ENCODE measurements at regions not wholly inside any gene's neighbourhood (a gene's known extent, or its start where the extent isn't known, plus 50 kb on each side); places are given as distances from the start of the nearest gene placed in this dataset.

- TF ChIP-seq ELF1 (IDR thresholded peaks at IDR 0.05; ENCODE audit: borderline replicate concordance, low read depth) = no peak
- intact Hi-C loops (cut with micrococcal nuclease) = no loop called here
- Histone ChIP-seq H3K9me2 (ENCODE audit: insufficient read depth) (no peaks in the 10 kb centered on the region), H3K4me3 (replicated peaks in 1 of 2; ENCODE audit: low read depth in 1 of 2, low read length in 2 of 2) (no peak overlapping the region), H3K27ac (ENCODE audit: low read depth, low read length) (no peak overlapping the region), H4K20me1 (ENCODE audit: insufficient read depth) (no peaks in the 10 kb centered on the region), H2AFZ (ENCODE audit: low read depth, low read length, poor library complexity, severe bottlenecking) (no peak overlapping the region), H3K4me1 (ENCODE audit: control insufficient read depth in 1 of 2, insufficient read depth in 2 of 2, low read length in 2 of 2) (no peaks in the 10 kb centered on the region), H3K36me3 (ENCODE audit: control insufficient read depth in 1 of 2, insufficient read depth in 2 of 2, low read length in 2 of 2) (no peaks in the 10 kb centered on the region), H3K79me2 (ENCODE audit: insufficient read depth, low read length) (no peaks in the 10 kb centered on the region), H3K4me2 (ENCODE audit: low read length) (no peak overlapping the region), H3K9me3 (ENCODE audit: control insufficient read depth in 1 of 2, insufficient read depth in 1 of 2, low read depth in 1 of 2, low read length in 2 of 2) (peaks cover 0 to 9% of the 10 kb centered on the region in 2 experiments; a peak in 2 of 4 replicates), H3K27me3 (ENCODE audit: insufficient read depth, low read length) (no peaks in the 10 kb centered on the region), H3K9ac (ENCODE audit: low read length) (no peak overlapping the region)
- CTCF ChIA-PET = no interaction called here
- ATAC-seq = no peak
- RAD21 ChIA-PET (ENCODE audit: low non-redundant PET in 1 of 2, low total read pairs in 2 of 2, uncharacterized antibody in 2 of 2, unreplicated experiment in 2 of 2) = no interaction called here
- DNase-seq (ENCODE audit: low read depth, low spot score) = no peak
- BruUV-seq (replicated peaks) = no TSS peak
- POLR2A ChIA-PET = no interaction called here
Measured at GRCh38 chr5:156124708-156125107, 202.3 kb upstream of the SGCD start.

- no peaks in the 10 kb centered on the region for H3K9me2 ChIP-seq (ENCODE audit: insufficient read depth)
- H3K4me1 ChIP-seq (ENCODE audit: control insufficient read depth in 1 of 2, insufficient read depth in 2 of 2, low read length in 2 of 2) = no peaks in the 10 kb centered on the region
- intact Hi-C loops (cut with micrococcal nuclease) = no loop called here
- no peaks in the 10 kb centered on the region for H3K36me3 ChIP-seq (ENCODE audit: control insufficient read depth in 1 of 2, insufficient read depth in 2 of 2, low read length in 2 of 2)
- no TSS peak for BruUV-seq (replicated peaks)
- POLR2A ChIA-PET = no interaction called here
- H3K27ac ChIP-seq (ENCODE audit: low read depth, low read length) = no peak overlapping the region
- ATAC-seq = no peak
- H3K4me3 ChIP-seq (replicated peaks in 1 of 2; ENCODE audit: low read depth in 1 of 2, low read length in 2 of 2) = no peak overlapping the region
- peaks cover 0 to 9% of the 10 kb centered on the region in 2 experiments; a peak in 2 of 4 replicates for H3K9me3 ChIP-seq (ENCODE audit: control insufficient read depth in 1 of 2, insufficient read depth in 1 of 2, low read depth in 1 of 2, low read length in 2 of 2)
- TF ChIP-seq, protein P1, sequence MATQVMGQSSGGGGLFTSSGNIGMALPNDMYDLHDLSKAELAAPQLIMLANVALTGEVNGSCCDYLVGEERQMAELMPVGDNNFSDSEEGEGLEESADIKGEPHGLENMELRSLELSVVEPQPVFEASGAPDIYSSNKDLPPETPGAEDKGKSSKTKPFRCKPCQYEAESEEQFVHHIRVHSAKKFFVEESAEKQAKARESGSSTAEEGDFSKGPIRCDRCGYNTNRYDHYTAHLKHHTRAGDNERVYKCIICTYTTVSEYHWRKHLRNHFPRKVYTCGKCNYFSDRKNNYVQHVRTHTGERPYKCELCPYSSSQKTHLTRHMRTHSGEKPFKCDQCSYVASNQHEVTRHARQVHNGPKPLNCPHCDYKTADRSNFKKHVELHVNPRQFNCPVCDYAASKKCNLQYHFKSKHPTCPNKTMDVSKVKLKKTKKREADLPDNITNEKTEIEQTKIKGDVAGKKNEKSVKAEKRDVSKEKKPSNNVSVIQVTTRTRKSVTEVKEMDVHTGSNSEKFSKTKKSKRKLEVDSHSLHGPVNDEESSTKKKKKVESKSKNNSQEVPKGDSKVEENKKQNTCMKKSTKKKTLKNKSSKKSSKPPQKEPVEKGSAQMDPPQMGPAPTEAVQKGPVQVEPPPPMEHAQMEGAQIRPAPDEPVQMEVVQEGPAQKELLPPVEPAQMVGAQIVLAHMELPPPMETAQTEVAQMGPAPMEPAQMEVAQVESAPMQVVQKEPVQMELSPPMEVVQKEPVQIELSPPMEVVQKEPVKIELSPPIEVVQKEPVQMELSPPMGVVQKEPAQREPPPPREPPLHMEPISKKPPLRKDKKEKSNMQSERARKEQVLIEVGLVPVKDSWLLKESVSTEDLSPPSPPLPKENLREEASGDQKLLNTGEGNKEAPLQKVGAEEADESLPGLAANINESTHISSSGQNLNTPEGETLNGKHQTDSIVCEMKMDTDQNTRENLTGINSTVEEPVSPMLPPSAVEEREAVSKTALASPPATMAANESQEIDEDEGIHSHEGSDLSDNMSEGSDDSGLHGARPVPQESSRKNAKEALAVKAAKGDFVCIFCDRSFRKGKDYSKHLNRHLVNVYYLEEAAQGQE (IDR thresholded peaks at IDR 0.05; ENCODE audit: low read depth) = no peak
- TF ChIP-seq JUND (IDR thresholded peaks at IDR 0.05) (no peak), EGR1 (IDR thresholded peaks at IDR 0.05; ENCODE audit: low read depth) (no peak), CEBPB (IDR thresholded peaks at IDR 0.05; ENCODE audit: low read depth) (no peak), TCF7L2 (IDR thresholded peaks at IDR 0.05; ENCODE audit: borderline replicate concordance, extremely low read depth, insufficient read depth, insufficient read length) (no peak), ZNF274 (IDR thresholded peaks at IDR 0.05; ENCODE audit: low read depth, low read length) (no peak), EZH2phosphoT487 (IDR thresholded peaks at IDR 0.05; ENCODE audit: borderline replicate concordance) (no peak), CBX3 (IDR thresholded peaks at IDR 0.05; ENCODE audit: low read depth) (no peak), FOSL1 (IDR thresholded peaks at IDR 0.05; ENCODE audit: low read depth) (no peak), POLR2AphosphoS5 (IDR thresholded peaks at IDR 0.05; ENCODE audit: low read depth, low read length) (no peak)
- TF ChIP-seq, protein P2, sequence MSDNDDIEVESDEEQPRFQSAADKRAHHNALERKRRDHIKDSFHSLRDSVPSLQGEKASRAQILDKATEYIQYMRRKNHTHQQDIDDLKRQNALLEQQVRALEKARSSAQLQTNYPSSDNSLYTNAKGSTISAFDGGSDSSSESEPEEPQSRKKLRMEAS (IDR thresholded peaks at IDR 0.05) = no peak
- H2AFZ ChIP-seq (ENCODE audit: low read depth, low read length, poor library complexity, severe bottlenecking) = no peak overlapping the region
- no peaks in the 10 kb centered on the region for H3K79me2 ChIP-seq (ENCODE audit: insufficient read depth, low read length)
- H3K27me3 ChIP-seq (ENCODE audit: insufficient read depth, low read length) = no peaks in the 10 kb centered on the region
- CTCF ChIA-PET = no interaction called here
- H3K9ac ChIP-seq (ENCODE audit: low read length) = no peak overlapping the region
- RAD21 ChIA-PET (ENCODE audit: low non-redundant PET in 1 of 2, low total read pairs in 2 of 2, uncharacterized antibody in 2 of 2, unreplicated experiment in 2 of 2) = no interaction called here
- H3K4me2 ChIP-seq (ENCODE audit: low read length) = no peak overlapping the region
- no peak for DNase-seq (ENCODE audit: low read depth, low spot score)
- H4K20me1 ChIP-seq (ENCODE audit: insufficient read depth) = no peaks in the 10 kb centered on the region
Measured at GRCh38 chr5:156125118-156125517, 201.8 kb upstream of the SGCD start.
